Stimulated activated naive B cell treated with anti-CD40 and anti-IgM and Interleukin-4, amounts not matched to agents 10 μg/mL and 1 μg/mL and 100 μg/mL, for 72 hours (primary cell): ENCODE measurements at regions not wholly inside any gene's neighbourhood (a gene's known extent, or its start where the extent isn't known, plus 50 kb on each side); places are given as distances from the start of the nearest gene placed in this dataset.

Experiments used
- ATAC-seq, 2 donors: fragments of 150-1000 bp; cut with Tn5 transposase; replicated peaks; 2 replicates each; pipeline ENCODE4 v1.10.0; 2021; ENCODE audit warnings: moderate library complexity in 1 of 2
- DNase-seq: peaks from one replicate; pipeline ENCODE4 v3.0.0; 2021
- H3K27ac Mint-ChIP-seq: one replicate; pipeline ENCODE4 v1.8.0; 2022; ENCODE audit warnings: mild to moderate bottlenecking, mixed read lengths
- H3K27me3 Mint-ChIP-seq, 2 donors: one replicate each; pipeline ENCODE4 v1.8.0; 2022; ENCODE audit warnings: mixed read lengths in 2 of 2
- H3K36me3 Mint-ChIP-seq, 2 donors: one replicate each; pipeline ENCODE4 v1.8.0; 2022; ENCODE audit warnings: mixed read lengths in 2 of 2, mild to moderate bottlenecking in 1 of 2
- H3K4me1 Mint-ChIP-seq, 2 donors: one replicate each; pipeline ENCODE4 v1.8.0; 2022; ENCODE audit warnings: mixed read lengths in 2 of 2, mild to moderate bottlenecking in 1 of 2
- H3K4me3 Mint-ChIP-seq, 2 donors: one replicate each; pipeline ENCODE4 v1.8.0; 2022; ENCODE audit warnings: mild to moderate bottlenecking in 2 of 2, mixed read lengths in 2 of 2, moderate library complexity in 1 of 2
- H3K9me3 Mint-ChIP-seq, 2 donors: one replicate each; pipeline ENCODE4 v1.8.0; 2022; ENCODE audit warnings: mixed read lengths in 2 of 2, mild to moderate bottlenecking in 1 of 2

DNA sequence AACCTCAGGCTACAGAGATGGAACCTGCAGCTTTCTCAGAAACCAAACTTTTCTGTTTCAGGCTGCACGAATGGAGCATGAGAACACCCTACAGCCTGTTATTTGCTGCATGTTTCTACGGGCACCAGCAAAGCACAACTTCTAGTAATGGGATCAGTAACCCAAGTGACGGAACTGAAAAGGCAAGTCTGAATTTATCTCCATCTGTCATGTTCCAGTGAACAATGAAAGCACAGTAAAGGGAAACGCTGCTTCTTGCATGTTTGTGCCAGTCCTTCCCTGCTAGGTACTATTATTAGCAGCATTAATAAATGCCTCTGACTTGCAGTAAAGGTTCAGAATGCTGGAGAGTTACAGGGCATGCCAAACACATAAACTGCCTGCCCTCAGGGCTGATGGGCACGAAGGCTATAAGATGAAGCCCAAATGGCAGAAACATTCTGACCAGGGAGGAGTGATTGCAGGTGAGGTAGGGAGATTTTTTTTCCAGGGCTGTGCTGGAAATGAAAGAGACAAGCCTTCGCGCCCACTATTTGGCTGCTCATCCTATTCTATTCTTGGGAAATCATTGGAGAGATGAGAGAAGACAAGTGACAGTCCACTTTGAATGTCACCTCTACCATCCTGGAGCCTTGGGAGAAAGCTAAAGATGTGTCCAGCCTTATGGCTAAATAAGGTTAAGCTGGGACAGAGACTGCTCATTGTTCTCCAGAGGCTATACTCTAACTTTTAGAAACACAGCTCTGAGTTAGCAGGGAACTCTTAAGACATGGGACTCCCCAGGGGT, 100.4 kb upstream of the PLXNC1 start:
- Mint-ChIP-seq H3K27me3 (peaks cover 6 to 9% of the 10 kb centered on the region in 2 donors), H3K4me3 (no peak overlapping the region), H3K9me3 (peaks cover 4 to 6% of the 10 kb centered on the region in 2 donors), H3K27ac (no peak overlapping the region), H3K36me3 (peaks cover 0 to 2% of the 10 kb centered on the region in 2 donors), H3K4me1 (no peaks in the 10 kb centered on the region)
- ATAC-seq (no peak), DNase-seq (no peak)

DNA sequence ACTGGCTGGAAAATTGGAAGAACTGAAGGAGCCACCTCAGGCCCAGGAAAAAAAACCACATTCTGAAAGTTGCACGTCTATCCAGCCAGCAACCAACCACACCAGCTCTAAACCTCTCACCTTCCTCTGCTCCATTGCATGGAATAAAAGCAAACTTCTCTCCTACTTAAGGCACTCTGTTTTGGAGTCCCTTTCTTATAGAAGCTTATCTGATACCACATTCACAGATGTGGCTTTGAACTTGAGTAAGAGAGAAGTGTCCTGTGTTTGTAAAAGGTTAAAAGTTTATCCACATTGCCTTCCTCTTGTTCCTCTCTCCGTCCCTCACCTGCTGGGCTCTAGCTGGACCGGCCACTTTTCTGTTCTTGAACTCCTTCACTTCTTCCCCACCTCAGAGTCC, 99.6 kb upstream of the PLXNC1 start:
- H3K9me3 Mint-ChIP-seq, result peaks cover 4 to 8% of the 10 kb centered on the region in 2 donors
- DNase-seq (no peak), ATAC-seq (no peak)
- H3K4me1 Mint-ChIP-seq, result no peaks in the 10 kb centered on the region
- no peak overlapping the region for H3K4me3 Mint-ChIP-seq
- H3K27ac Mint-ChIP-seq, result no peak overlapping the region
- peaks cover 0 to 2% of the 10 kb centered on the region in 2 donors for H3K36me3 Mint-ChIP-seq
- peaks cover 6 to 9% of the 10 kb centered on the region in 2 donors for H3K27me3 Mint-ChIP-seq

DNA sequence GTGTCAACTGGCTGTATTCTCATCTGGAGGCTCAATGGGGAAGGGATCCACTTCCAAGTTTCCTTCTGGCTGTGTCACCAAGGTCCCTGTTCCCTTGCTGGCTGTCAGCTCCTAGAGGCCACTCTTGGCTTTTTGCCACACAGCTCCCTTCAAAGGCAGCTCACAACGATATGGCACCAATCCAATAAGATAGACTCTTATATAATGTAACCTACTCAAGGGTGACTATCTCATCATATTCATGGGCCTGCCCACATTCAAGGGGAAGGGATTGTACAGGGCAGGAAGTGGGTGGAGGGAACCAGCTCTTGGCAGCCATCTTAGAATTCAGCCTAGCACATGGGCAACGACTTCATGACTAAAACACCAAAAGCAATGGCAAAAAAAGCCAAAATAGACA, 98.7 kb upstream of the PLXNC1 start:
- no peak for DNase-seq
- H3K9me3 Mint-ChIP-seq, result peaks cover 4 to 8% of the 10 kb centered on the region in 2 donors
- H3K27ac Mint-ChIP-seq, result no peak overlapping the region
- no peak for ATAC-seq
- peaks cover 6 to 9% of the 10 kb centered on the region in 2 donors for H3K27me3 Mint-ChIP-seq
- H3K36me3 Mint-ChIP-seq, result peaks cover 0 to 2% of the 10 kb centered on the region in 2 donors
- H3K4me1 Mint-ChIP-seq, result no peaks in the 10 kb centered on the region
- no peak overlapping the region for H3K4me3 Mint-ChIP-seq

- no peaks in the 10 kb centered on the region for H3K4me1 Mint-ChIP-seq
- no peak overlapping the region for H3K27ac Mint-ChIP-seq
- ATAC-seq (no peak), DNase-seq (no peak)
- H3K27me3 Mint-ChIP-seq, result peaks cover 6 to 9% of the 10 kb centered on the region in 2 donors
- peaks cover 4 to 8% of the 10 kb centered on the region in 2 donors for H3K9me3 Mint-ChIP-seq
- H3K4me3 Mint-ChIP-seq, result no peak overlapping the region
- peaks cover 0 to 2% of the 10 kb centered on the region in 2 donors for H3K36me3 Mint-ChIP-seq
Measured at GRCh38 chr12:94053676-94054075, 94.7 kb upstream of the PLXNC1 start.

- Mint-ChIP-seq H3K4me1 (peaks cover 0 to 4% of the 10 kb centered on the region in 2 donors), H3K27ac (no peak overlapping the region), H3K36me3 (peaks cover 0 to 2% of the 10 kb centered on the region in 2 donors), H3K9me3 (peaks cover 0 to 5% of the 10 kb centered on the region in 2 donors), H3K27me3 (peaks cover 4 to 6% of the 10 kb centered on the region in 2 donors), H3K4me3 (no peak overlapping the region)
- DNase-seq, result no peak
- ATAC-seq, result no peak
Measured at GRCh38 chr12:94055528-94055927, 92.8 kb upstream of the PLXNC1 start.

GRCh38 chr12:94056419-94057158, 91.8 kb upstream of the PLXNC1 start:
- Mint-ChIP-seq H3K4me1 (peaks cover 0 to 4% of the 10 kb centered on the region in 2 donors), H3K4me3 (no peak overlapping the region), H3K27ac (no peak overlapping the region), H3K9me3 (peaks cover 0 to 3% of the 10 kb centered on the region in 2 donors), H3K27me3 (peaks cover 0 to 2% of the 10 kb centered on the region in 2 donors), H3K36me3 (peaks cover 0 to 1% of the 10 kb centered on the region in 2 donors)
- DNase-seq (no peak), ATAC-seq (no peak)

DNA sequence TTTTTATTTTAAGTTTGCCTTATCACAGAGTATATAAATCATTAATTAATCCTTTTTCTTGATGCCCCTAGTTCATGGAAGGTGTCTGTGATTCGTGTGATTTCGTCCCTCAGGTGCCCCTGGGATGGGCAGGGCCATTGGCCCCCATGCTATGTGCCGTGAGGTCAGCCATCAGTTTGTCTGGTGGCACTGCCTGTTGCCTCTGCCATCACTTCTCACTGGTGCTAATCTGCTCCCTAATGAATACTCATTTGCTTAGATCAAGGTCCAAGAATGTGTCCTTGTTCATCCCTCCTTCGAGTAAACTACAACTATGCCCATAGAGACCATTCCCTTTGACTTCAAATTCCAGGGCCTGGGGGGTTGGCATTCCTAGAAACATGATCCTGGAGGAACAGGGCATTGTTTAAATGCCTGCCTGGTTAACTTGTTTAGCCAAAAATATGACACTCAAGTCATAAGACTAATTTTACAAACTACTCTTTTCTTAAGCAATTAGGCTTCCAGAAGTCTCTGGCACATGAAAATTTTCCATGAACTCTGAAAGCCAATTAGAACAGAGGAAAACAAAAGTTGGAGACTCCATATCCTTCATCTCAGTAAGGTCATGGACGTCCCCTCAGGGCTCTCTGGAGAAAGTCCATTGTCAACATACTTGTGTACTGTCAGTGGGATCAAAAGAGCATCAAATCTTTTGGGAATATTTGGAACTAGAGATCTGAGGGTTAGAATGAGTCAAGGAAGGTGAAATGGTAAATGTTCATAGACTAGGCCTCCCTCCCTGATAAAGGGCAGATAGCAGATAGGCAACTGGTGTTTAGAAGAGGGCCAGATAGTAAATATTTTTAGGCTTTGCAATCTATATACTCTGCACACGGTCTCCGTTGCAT, 90.9 kb upstream of the PLXNC1 start:
- H3K4me3 Mint-ChIP-seq, result no peak overlapping the region
- H3K36me3 Mint-ChIP-seq, result peaks cover 0 to 1% of the 10 kb centered on the region in 2 donors
- peaks cover 0 to 4% of the 10 kb centered on the region in 2 donors for H3K4me1 Mint-ChIP-seq
- H3K27ac Mint-ChIP-seq, result no peak overlapping the region
- peaks cover 0 to 3% of the 10 kb centered on the region in 2 donors for H3K9me3 Mint-ChIP-seq
- DNase-seq, result no peak
- ATAC-seq, result no peak
- peaks cover 0 to 6% of the 10 kb centered on the region in 2 donors for H3K27me3 Mint-ChIP-seq

DNA sequence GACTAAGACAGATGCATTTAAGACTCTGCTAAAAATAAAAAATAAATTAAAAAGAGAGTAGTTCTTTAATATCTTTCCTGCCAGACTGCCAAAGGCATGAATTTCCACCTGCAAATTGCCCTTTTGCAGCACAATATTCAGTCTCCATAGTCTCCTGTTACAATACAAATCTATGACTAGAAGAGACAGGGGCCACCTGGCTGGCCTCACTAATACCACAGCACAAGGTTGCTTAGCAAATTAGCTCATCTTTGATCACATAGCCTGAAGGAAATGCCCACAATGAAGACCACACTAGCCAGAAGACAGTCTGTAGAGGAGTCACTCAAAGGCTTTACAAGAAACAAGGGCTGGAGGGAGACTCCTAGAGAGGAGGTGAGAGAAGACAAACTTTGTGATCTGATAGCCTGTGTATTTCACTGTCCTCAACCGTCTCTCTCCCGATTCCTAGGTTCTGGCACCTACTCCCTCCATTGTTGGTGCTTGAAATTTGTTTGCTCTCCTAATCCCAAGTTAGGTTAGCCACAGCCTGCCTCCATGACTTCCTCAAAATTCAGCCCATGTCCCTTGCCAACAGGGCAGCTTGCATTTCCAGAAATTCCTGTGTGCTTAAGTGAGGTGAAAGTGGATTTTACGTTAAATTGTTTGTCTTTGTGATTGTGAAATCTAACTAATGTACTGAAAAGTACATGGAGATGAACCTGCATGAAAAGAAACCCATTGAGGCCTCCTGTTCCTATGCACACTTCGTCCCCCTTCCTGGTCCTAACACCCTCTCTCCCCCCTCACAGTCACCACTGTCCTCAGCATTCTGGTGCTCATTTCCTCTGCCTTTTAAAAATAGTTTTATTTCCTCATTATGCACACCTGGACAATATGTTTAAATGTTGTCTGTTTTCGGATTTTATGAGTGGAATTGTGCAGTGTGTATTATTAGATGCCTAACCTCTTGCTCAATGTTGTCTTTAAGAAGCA, 88.7 kb upstream of the PLXNC1 start:
- Mint-ChIP-seq H3K4me3 (no peak overlapping the region), H3K27me3 (peaks cover 0 to 10% of the 10 kb centered on the region in 2 donors), H3K9me3 (peaks cover 0 to 1% of the 10 kb centered on the region in 2 donors), H3K4me1 (peaks cover 0 to 4% of the 10 kb centered on the region in 2 donors), H3K27ac (no peak overlapping the region), H3K36me3 (peaks cover 0 to 1% of the 10 kb centered on the region in 2 donors)
- DNase-seq, result no peak
- no peak for ATAC-seq

- H3K4me3 Mint-ChIP-seq, result no peak overlapping the region
- peaks cover 0 to 16% of the 10 kb centered on the region in 2 donors for H3K27me3 Mint-ChIP-seq
- DNase-seq (no peak), ATAC-seq (no peak)
- H3K9me3 Mint-ChIP-seq, result peaks cover 0 to 1% of the 10 kb centered on the region in 2 donors
- peaks cover 0 to 1% of the 10 kb centered on the region in 2 donors for H3K36me3 Mint-ChIP-seq
- peaks cover 0 to 4% of the 10 kb centered on the region in 2 donors for H3K4me1 Mint-ChIP-seq
- H3K27ac Mint-ChIP-seq, result no peak overlapping the region
Measured at GRCh38 chr12:94062194-94062593, 86.2 kb upstream of the PLXNC1 start.

DNA sequence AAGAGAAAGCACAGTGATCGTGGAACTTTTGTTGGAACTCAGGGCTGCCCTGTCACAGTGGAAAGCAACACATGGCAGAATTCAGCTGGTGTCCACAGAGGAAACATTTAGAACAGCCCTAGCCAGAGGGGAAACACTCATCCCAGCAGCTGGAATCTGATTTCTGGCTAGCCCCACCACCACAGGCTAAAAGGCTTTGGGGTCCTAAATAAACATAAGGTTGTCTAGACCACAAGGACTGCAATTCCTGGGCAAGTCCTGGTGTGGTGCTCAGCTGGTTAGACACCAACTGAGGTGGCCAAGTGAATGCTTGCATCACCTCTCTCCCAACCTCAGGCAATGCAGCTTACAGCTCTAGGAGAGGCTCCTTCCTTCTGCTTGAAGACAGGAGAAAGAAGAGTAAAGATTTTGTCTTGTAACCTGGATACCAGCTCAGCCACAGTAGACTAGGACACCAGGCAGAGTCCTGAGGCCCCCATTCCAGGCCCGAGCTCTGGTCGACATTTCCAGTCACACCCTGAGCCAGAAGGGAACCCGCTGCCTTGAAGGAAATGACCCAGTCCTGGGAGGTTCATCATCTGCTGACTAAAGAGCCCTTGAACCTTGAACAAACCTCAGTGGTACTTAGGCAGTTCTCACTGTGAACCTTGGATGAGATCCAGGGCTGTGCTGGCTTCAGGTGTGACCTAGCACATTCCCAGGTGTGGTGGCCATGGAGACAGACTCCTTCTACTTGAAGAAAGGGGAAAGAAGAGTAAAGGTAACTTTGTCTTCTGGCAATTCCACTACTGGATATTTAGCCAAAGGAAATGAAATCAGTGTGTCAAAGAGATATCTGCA, 85.4 kb upstream of the PLXNC1 start:
- no peak overlapping the region for H3K27ac Mint-ChIP-seq
- no peak overlapping the region for H3K4me3 Mint-ChIP-seq
- peaks cover 0 to 1% of the 10 kb centered on the region in 2 donors for H3K36me3 Mint-ChIP-seq
- peaks cover 0 to 4% of the 10 kb centered on the region in 2 donors for H3K4me1 Mint-ChIP-seq
- no peak for ATAC-seq
- DNase-seq, result no peak
- peaks cover 0 to 16% of the 10 kb centered on the region in 2 donors for H3K27me3 Mint-ChIP-seq
- H3K9me3 Mint-ChIP-seq, result peaks cover 0 to 1% of the 10 kb centered on the region in 2 donors

- H3K27me3 Mint-ChIP-seq, result peaks cover 6 to 14% of the 10 kb centered on the region in 2 donors
- H3K27ac Mint-ChIP-seq, result no peak overlapping the region
- no peak overlapping the region for H3K4me3 Mint-ChIP-seq
- peaks cover 0 to 5% of the 10 kb centered on the region in 2 donors for H3K36me3 Mint-ChIP-seq
- ATAC-seq (peak in 1 of 2 donors; percentile 33), DNase-seq (no peak)
- H3K9me3 Mint-ChIP-seq, result peaks cover 0 to 7% of the 10 kb centered on the region in 2 donors
- no peaks in the 10 kb centered on the region for H3K4me1 Mint-ChIP-seq
Measured at GRCh38 chr12:94070520-94070919, 77.9 kb upstream of the PLXNC1 start.

DNA sequence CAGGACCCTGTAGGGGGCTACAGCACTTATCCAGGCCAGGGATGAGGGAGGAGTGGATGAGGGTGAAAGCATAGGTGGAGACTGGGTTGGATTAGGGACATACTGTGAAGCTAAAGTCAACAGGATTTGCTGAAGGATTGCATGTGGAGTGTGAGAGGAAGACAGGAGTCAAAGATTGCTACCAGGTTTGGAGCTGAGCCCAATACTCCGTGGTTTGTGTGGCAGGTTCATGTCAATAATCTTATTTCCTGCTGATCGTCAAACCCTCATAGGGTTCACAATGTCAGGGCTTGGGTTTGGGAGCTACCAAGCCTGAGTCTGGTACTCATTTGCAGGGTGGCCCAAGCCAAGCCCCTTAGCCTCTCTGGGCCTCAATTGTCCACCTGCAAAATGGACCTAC, 77.1 kb upstream of the PLXNC1 start:
- DNase-seq (no peak), ATAC-seq (no peak)
- Mint-ChIP-seq H3K4me1 (no peaks in the 10 kb centered on the region), H3K27me3 (peaks cover 8 to 14% of the 10 kb centered on the region in 2 donors), H3K9me3 (peaks cover 0 to 7% of the 10 kb centered on the region in 2 donors), H3K4me3 (no peak overlapping the region), H3K27ac (no peak overlapping the region), H3K36me3 (peaks cover 0 to 5% of the 10 kb centered on the region in 2 donors)
